ENCODE measurements at regions not wholly inside any gene's neighbourhood (a gene's known extent, or its start where the extent isn't known, plus 50 kb on each side); places are given as distances from the start of the nearest gene placed in this dataset.

DNA sequence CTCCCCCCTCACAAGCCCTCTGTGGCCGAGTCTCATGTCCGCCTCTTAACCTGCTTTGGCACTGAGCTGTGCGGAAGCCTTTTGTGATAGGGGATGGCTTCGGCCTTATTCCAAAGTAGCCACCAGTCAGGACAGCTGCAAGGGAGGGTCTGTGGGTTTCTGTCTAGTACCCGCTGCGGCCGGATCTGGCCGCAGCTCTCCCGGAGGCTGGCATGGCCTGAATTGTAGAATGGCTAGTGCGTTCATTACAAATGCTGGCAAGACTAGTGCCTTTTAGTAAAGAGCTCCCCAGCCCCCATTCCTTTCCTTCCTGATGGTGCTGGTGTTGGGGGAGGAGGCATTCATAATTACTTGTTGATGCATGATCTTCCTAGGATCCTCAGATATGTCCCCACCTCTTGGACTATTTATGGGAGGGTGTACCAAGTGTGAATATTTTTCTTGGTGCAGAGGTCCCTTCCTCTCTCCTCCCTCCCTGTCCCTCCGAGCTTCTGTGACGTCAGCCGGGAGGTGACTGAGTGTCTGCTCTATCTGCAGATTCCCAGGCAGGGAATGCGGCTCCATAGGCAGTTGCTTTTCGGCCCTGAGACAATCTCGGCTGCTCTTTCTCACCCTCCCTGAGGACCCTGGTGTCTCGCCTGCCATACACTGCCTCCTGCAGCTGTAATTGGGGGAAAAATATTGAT is 108.7 kb upstream of the E2F8 start:
- TF ChIP-seq, protein P1, sequence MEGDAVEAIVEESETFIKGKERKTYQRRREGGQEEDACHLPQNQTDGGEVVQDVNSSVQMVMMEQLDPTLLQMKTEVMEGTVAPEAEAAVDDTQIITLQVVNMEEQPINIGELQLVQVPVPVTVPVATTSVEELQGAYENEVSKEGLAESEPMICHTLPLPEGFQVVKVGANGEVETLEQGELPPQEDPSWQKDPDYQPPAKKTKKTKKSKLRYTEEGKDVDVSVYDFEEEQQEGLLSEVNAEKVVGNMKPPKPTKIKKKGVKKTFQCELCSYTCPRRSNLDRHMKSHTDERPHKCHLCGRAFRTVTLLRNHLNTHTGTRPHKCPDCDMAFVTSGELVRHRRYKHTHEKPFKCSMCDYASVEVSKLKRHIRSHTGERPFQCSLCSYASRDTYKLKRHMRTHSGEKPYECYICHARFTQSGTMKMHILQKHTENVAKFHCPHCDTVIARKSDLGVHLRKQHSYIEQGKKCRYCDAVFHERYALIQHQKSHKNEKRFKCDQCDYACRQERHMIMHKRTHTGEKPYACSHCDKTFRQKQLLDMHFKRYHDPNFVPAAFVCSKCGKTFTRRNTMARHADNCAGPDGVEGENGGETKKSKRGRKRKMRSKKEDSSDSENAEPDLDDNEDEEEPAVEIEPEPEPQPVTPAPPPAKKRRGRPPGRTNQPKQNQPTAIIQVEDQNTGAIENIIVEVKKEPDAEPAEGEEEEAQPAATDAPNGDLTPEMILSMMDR (IDR thresholded peaks at IDR 0.05; ENCODE audit: borderline replicate concordance, extremely low read depth, low read length, poor library complexity, severe bottlenecking): no peak
- TF ChIP-seq EZH2 (IDR thresholded peaks at IDR 0.05; ENCODE audit: borderline replicate concordance, low read depth, low read length, severe bottlenecking): no peak
